Putamen (tissue), 1 donor: ENCODE measurements at regions not wholly inside any gene's neighbourhood (a gene's known extent, or its start where the extent isn't known, plus 50 kb on each side); places are given as distances from the start of the nearest gene placed in this dataset.
A peak's percentile ranks its signal among the peaks of the same experiment; 100 is the strongest.

Experiments used
- DNase-seq: peaks from one replicate; pipeline ENCODE4 v3.0.0-alpha.2; 2016; ENCODE audit warnings: low spot score

DNA sequence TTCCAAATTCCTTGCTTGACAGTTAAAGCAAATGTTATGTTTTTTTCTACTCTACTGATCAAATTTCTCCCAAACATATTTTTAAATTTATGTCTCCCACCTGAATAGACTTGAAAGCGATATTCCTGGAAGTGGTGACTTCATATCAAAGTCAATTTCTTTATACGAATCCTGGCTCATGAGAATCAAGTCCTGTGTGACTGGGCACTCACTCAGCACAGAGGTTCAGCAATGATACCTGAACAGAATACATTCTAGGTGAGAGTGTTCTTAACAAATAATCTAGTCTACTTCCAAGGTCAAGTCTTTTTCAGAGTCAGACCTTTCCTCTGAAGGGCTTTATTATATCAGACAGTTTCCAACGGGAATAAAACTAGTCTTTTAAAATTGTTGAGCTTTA, 1070.6 kb downstream of the TRHDE start:
- no peak for DNase-seq

DNA sequence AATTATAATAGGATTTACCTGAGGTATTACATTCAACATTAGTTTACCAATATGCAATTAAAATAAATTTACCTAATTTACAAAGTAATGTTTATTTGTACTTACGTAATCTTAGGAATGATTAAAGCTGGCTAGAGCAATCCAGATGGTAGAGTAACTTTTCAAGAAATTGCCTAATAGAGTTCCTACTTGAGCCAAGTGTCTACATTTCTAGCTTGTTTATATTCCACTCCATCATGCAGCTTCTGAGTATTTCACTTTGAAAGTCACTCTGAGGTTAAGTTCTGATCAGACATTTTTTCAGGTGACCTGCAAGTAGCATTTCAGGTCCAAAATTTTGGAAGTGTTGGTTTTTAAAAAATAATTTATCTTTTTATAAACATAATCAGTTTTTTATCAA, 1080.7 kb downstream of the TRHDE start:
- DNase-seq, result no peak

DNA sequence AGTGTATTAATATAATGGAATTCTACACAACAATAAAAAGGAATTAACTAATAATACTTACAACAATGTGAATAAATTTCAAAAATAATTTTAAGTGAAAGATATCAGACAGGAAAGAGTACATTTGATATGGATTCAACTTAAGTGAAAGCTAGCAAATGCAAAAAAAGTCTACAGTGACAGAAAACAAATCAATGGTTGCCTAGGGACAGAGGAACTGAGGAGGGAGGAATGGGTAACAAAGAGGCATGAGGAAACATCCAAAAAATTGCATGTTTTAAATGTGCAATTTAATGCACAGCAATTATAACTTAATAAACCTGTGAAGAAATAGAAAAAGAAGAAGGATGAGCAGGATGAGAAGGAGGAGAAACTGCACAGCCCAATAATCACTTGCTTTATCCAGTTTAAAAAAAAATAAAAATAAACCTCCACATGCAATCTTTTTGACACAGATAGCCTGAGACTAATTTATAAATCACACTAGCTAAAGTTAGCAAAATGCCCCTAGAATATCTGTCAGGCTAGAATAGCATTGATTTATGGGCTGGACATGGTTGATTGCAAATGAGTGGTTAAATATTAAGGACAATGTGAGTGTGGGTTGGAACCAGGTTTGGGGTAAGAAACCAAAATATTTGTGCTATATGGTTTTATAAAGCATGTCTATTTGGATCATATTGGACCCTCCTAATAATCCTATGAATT, 1089.1 kb downstream of the TRHDE start:
- no peak for DNase-seq

DNA sequence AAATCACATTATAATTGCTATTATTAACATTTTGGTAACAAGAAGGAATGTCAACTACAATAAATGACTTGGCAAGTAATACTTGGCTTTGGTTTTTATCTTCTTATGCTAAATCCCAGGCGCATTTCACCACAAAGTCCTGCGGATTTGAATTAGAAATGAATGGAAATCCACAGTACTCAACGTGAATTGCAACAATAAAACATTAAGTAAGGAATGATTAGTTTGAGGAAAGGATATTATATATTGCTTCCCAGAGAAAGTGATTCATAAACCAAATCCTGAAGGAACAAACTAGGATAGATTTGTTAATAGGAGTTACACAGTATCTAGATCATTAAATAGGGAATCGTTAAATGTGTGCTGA, 1089.7 kb downstream of the TRHDE start:
- no peak for DNase-seq

DNA sequence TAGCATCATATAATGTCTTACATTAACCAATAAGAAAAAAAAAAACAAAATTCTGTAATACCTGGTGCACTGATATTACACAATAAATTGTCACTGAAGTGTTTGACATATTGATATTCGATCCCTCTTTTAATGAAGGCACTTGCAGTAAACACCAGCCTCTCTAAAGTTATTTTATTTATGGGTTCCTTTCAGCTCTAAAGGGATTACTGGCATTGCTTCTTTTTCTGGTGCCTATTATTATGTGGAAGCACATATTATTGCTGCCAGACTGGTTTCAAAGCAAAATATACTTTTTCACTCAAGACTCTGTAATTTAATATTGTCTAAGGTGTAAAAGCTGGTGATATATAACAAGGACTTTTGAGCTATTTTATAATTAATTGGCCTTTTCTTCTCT, 1090.5 kb downstream of the TRHDE start:
- no peak for DNase-seq

DNA sequence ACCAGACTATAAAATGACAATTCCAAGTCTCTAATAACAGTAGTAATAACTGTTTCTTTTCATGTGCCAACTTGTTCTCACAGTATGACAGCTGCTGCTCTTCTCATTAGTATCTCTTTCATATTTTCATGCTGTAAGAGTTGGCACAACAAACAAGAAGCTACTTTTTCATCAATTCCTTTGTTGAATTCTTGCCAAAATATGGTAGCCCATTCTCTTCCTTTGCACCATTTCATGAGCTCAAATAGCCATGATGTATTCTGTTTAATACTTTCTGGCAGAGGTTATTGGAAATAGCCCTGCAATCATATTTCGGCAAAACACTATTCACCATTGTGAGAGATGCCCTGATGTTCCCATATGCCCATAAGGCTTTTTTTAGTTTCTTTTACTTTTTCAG, 1100.7 kb downstream of the TRHDE start:
- no peak for DNase-seq

DNA sequence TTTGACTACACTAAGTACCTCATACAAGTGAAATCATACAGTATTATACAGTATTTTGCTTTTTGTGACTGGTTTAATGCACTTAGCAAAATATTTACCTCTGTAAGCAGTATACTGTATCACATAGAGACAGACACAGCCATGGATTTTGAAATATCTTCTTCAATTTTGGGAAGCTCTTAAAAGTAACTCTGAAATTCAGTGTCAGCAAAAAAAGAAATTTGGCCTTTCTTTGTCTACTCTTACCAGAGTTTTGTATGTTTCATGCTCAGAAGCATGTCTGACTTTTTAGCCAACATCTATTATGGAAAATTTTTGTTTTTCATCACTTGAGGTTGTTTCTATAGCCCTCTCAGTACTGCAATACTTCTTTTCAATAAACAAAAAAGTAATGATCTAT, 1102.2 kb downstream of the TRHDE start:
- DNase-seq, result no peak

DNA sequence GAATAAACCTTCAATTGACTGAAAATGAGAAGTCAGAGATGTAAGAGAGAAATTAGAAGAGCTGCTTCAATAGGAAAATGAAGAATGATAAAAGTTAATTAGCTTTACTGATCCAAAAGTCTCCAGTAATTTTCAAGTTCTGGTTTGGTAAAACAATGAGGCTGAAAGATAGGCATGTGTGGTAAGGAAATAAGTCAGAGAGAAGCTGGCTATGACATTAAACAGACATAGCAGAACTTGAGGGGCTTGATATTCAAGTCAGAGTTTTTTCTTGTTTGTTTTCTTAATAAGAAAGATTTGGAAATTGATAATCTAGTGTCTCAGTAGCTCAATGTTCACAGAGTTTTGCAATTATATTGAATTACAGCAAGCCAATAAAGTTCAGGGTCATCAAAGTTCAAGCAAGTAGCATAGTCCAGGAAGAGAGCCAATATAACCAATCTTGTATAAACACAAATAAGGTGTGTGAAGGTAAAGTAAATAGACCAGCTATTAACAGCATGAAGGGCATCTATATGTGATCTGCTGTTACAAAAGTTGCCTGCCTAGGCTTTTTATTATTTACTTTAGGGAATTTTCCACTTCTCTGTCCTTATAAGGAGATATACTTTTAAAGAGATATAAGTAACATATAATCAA, 1111.5 kb downstream of the TRHDE start:
- no peak for DNase-seq

DNA sequence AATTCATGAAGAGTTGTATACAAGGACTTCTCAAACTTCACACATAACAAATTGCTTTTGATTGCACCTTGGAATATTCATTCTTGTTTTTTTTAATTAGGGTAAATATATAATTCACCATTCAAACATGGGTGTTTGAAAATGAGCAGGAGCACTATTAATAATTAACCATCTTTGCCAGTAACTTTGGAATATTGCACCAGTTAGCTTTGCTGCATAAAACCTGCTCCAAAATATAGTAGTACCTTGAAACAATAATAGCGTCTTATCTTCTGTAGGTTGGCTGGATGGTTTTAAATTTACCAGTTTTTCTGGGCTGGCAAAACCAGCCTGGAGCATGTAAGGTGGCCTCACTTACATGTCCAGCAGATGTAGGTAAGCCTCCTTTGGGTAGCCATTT, 1112.4 kb downstream of the TRHDE start:
- no peak for DNase-seq

DNA sequence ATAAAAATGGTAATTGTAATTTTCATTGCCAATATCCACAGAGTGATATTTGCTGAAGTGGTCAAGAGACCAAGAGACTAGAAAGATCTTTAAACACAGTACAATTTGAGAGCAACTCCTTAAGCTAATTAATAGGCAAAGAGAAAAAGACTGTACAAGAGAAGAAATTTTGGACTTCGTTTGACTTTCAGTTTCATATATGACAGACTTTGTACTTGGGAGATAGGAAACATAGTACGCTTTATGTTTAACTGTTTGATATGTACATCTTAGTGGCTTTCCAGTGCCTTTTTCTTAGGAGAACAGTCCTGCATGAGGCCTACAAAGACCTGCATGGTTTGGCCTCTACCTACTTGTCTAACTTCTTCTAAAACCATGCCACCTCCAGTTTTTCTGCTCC, 1118.1 kb downstream of the TRHDE start:
- DNase-seq, result no peak

DNA sequence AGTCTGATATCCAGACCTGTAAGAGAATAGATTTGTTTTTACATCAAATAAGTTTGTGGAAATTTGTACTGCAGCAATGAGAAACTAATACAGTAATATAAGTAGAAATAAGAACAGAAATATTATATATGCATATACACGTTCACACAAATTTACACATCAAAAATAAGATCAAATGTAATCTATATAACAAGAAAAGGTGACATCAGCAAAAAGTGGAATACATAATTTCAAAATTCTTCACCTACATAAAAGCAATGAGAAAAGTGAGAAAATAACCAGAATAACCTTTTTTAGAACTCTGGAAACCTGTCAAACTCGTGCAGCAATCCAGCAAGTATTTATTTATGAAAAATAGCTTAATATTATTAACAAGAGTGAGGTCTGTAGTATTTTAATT, 1124.6 kb upstream of the ATXN7L3B start:
- no peak for DNase-seq

DNA sequence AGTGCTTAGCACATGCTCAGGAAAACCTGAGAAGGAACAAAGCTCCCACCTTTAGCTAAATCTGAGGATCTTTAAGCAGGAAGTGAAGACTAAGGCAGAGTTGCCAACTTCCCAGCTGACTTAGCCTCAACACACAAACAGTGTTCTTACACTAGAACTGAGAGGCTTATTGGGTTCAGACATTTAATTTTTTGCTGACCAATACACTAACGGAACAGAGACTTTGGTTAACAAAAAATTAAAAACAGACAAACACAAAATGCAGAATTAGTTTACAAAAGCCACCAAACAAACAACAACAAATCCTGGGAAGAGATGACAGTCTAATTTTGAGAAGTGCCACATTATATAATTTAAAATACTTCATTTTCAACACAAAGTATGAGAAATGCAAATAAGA, 1123.7 kb upstream of the ATXN7L3B start:
- no peak for DNase-seq

DNA sequence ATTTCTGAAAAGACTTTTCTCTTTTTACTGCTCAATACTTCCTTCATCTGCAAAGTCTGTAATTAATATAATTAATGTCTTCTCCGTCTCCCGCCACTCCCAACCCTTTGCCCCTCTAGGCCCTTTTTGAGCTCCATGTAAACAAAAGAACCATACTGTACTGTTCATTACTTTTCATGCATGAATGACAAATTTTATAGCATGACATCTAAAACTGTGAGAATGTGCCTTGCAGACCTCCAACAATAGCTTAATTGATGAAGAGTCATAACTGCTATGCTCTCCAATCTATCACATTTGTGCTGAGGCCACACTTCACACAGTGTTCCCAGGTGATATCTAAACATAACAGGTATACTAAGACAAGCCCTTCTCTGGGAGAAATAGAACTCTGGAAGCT, 1122.7 kb upstream of the ATXN7L3B start:
- no peak for DNase-seq

DNA sequence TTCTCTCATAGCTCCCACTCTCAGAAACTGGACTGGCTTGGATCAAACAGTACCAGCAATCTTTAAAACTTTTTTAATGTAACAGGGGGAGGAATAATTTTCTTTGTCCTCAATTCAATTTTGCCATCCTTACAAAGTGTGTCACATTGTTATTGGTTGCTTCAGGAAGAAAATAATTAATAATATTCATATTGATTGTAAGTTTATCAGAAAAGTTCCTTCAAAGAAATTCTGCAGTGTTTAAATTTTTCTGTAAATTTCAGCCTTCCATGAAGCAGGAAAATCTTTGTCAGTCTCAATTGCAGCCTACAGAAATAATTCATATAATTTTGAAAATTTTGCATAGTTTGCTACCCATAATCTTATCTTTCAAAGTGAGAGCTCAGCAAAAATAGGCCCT, 1119.1 kb upstream of the ATXN7L3B start:
- no peak for DNase-seq

DNA sequence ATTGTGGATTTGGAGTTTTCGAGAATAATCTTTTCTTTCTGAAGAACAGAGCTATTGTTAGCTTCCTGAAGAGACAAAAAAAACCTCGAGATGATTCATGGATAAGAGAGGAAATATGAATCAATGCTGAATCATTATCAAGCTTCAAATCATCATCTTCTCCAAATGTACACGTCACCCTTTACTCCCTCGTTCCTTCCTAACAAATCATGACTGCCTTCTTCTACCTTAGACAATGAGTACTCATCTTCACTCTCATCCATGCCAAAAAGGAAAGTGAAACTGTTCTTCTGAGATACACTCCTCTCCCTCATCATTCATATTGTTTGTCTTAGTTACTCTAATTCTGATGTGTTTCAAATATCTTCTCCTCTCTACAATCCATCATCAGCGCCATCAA, 1115.8 kb upstream of the ATXN7L3B start:
- DNase-seq, result peak; percentile 2

DNA sequence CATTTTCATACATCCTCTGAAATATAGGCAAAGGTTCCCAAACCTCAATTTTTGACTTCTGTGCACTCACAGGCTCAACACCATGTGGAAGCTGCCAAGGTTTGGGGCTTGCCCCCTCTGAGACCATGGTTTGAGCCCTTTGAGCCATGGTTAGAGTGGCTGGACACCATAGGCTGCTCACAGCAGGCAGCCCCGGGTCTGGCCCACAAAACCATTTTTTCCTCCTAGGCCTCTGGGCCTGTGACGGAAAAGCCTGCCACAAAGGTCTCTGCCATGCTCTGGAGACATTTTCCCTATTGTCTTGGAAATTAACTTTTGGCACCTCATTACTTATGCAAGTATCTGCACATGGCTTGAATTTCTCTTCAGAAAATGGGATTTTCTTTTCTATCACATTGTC, 1113.2 kb upstream of the ATXN7L3B start:
- no peak for DNase-seq

DNA sequence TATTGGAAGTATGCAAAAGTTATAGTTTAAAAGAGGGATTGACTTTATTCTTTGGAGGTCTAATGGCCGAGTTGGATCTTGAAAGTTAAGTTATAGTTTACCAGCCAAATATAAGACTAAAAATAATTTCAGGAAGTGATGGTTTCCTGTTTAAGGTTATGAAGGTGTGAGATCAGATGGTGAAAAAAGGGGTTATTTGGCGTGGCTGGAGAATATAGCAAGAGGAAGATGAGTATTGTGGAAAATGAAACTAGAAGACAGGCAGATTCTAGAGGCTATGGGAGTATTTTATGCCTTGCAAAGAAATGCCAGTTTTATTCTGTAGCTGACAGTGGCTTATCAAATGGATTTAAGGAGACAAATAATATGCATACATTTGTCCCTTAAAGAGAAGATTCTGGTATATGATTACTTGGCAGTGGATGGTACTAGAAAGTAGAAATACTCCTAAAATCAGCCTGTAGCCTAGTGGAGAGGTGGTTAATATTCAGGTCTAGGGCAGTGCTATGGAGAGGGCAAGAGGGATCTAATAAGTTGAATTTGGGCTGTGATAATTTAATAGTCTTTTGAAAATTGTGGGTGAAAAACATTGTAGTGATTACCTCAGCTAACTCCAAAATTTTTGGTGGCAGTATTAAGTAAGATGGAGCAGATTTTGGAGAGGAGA, 1091.8 kb upstream of the ATXN7L3B start:
- DNase-seq, result no peak

DNA sequence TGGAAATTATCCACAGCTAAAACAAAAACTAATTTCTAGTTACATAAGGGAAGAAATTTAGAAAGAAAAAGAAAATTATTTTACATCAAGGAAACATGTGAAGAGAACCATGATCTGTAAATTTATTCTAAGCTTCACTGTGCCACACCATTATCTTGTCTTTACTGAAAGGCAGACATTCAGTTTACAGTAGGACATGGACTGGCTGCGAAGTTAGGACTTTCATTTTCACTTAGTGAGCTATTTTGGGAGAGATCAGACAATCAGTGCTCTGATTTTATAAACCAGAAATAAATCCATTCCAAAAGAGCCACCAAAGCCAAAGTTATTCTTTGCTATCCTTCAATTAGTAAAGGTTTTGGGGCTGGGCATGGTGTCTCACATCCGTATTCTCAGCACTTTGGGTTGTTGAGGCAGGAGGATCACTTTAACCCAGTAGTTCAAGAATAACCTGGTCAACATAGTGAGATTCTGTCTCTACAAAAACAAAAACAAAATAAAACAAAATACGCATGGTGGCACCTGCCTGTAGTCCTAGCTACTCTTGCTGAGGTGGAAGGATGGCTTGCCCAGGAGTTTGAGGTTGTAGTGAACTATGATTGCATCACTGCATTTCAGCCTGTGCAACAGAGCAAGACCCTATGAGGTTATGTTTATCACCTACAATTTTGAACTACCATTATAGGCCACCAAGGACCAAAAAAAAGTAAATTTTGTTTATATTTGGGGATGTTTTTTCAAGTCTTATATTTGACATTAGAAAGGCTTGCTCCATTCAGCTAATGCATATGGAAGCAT, 1084.8 kb upstream of the ATXN7L3B start:
- DNase-seq, result no peak

DNA sequence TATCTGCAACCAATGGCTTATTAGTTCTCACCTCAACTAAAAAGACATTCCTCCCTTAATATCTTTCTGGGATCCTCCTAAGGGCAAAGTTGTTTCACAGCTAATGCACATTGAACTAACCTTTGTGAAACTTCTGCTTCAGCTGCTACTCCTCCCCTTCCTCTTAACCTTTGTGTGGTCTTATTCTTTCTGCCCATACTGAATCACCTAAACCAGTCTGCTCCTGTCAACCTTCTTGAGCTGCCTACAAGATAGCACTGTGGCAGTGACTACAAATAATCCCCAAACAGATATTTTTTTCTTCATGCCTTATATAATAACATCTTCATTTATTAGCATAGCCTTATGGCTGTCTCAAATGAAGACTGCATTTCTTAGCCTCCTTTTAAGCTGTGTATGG, 1077.4 kb upstream of the ATXN7L3B start:
- no peak for DNase-seq

DNA sequence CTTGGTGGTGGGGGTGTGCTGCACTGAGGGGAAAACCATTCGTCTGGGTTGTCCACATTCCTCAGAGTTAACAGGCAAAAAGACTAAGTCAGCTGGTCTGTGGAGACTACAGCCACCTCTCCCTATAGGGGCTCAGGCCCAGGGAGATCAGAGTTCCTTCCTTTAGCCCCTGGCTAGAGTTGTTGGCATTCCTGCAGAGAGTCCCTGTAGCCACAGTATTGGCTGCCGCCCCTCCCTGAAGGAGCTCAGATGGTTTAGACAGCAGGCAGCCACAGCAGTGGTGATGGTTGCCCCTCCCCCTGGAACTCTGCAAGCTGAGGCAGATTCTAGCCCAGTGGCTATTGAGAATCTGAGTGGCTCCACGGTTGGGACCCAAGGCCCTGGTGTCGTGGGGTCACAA, 1072.5 kb upstream of the ATXN7L3B start:
- DNase-seq, result no peak

DNA sequence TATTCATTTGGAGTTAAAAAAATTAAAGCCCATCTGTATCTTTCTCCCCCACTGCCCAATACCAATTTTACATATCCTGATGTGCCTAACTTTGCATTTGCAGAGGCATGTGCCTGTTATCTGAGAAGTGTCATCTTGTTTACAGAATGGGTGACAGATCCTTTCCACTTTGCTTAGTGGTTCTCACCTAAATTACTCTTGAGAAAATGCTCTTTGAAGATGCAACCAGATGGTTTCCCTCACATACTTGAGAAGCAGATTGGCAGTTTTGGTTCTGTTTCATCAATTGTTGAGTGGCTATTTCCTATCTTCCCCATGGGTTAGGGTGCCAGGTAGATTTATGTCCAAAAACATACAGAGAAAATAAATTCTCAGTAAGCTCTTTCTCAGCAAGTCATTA, 1051.4 kb upstream of the ATXN7L3B start:
- no peak for DNase-seq

DNA sequence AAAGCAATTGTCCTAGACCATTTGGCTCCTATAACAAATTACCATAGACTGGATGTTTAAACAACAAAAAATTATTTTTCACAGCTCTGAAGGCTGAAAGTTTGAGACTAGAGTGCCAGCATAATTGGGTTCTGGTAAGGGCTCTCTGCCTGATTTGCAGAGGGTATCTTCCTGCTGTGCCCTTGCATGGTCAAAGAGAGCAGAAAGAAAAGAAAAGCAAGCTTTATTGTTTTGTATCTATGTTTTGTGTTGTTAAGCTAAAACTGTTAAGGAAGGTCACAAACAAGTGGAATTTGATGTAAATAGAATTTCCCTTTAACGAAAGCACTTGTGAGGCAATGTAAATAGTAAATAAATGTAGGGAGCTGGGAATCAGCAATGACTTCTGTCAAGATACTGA, 1031.0 kb upstream of the ATXN7L3B start:
- no peak for DNase-seq

DNA sequence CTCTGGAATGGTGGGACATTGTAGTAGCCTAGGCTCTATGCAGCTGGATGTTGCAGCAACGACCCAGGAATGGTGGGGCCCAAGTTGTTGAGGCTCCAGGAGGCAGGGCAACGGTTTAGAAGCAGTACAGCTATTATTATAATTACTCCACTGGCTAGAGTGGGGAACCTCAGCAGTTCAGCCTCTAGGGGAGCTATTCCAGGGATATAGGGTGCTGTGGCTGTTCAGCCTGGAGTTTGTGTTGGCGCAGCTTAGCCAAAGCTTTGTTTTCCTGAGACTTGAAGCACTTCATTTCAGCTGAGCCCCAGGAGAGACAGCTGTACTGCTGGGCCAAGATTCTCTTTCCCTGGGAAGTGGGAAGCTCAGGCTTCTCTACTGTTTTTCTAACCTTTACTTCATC, 1023.0 kb upstream of the ATXN7L3B start:
- DNase-seq, result no peak
